GM03348 (cell line): ENCODE measurements at regions not wholly inside any gene's neighbourhood (a gene's known extent, or its start where the extent isn't known, plus 50 kb on each side); places are given as distances from the start of the nearest gene placed in this dataset.

Experiments used
- DNase-seq: peaks from one replicate; pipeline ENCODE4 v3.0.0; 2012; ENCODE audit warnings: low spot score

DNA sequence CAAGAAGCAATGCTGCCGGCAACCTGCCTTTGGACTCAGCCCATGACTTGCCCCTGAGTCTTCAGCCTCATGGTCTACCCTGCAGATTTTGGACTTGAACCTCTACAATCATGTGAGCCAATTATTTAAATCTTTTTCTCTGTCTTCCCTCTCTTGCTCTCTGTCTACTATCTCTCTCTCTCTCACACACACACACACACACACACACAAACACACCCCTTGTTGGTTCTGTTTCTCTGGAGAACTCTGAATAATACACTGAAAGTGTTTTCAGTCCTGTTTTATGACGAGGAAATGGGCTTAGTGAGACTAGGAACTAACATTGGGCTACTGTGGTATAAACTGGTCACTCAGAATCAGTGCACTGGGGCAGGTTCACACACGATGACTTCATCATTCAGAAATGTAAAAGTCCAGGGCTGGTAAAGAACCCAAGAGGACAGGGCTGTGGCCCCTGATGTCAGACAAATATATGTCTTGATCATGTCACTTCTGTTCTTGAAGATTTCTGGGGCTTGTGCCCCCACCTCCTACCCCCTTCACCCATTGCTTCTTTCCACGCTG is 266.1 kb upstream of the SIX2 start:
- peak; percentile 31 for DNase-seq

DNA sequence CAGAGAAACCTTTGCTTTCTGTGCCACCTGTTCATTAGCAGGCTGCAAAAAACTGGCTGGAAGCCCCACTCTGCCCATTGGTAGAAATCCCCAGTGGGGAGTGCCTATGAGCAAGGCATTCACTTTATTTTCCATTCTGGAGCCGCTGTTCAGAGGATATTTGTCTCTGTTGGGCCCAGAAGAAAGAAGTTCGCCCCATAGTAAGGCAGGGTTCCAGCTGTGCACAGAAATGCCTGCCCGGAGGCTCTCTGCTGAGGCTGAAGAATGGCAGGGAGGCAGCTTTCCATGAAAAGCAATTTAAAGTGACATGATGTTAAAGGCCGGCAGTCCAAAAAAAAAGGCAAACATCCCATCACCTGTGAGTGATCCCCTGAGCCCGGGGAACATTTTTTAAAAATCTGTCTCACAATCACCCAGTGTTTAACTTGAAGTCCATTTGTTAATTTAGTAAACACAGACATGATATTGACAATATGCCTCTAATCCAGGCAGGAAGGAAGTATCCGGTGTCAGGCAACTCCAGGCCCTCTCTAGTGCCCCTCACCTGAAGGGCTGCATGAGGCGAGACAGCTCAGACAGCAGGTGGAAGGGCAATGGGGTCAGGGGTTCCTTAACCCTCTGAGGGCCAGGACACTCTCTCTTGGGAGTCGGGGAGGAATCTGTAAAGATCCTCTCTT is 265.1 kb upstream of the SIX2 start:
- no peak for DNase-seq

DNA sequence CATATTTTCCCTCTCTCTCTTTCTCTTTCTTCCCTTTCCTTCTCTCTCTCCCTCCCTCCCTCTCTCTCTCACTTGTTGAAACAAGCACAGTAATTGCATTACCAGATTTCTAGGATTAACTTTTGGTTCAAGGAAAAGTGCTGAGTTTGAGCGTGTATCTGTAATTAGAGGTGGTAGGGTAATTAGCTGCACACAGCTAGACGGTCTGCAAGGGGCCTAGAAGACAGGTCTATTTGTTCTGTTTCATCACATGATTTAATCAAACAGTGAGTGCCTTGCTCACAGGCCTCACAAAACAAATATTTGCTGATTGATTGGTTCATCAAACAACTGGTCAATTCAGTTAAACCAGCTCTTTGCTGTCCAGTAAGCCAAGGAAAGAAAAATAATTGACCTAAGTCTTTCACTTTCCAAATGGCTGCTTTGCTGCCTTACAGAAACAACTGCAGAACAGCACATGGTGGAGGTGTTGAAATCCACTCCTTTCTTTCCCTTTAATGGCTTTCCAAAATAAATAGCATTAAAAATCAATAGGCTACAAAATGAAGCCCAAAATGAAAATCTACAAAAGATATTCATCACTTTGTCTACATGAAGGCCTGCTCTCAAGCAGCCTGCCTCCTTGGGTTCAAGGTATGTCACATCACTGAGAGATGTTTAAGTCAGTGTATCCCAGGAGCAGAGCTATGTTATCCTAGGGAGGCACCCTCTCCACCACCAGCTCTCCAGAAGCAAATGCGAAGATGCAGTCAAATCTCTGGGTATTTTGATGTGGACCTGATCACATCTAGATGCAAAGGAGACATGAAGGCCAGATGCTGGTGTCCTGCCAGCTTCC is 264.4 kb upstream of the SIX2 start:
- no peak for DNase-seq

DNA sequence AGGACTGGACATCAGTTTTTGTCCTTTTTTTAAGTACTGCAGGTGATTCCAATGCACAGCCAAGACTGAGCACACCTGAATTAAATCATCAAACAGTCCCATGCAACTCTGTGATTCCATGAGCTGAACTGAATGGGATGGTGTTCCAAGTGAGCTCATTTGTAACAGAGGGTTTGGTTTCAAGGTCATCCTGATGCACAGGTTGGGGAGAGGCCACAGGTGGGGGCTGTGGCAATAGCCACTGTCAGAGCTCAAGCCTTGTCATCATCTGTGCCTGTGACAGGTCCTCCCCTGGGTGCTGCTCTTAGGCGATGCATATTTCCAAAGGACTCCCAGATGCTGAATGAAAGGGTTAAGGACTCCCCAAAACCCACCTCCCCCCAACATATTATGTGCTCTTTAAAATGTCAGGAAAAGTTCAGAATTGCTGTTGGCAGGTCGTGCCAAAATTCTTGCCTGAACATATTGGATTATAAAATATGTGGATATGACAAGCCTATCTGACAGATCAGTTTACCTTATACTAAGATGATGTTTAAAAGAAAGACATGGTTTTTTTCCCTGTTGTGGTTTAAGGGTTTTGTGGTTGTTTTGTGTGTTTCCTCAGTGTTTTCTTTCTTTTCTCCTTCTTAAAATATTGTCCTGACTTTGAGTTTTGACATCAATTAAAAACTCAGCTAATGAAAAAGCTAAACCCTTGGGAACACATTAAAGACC is 263.5 kb upstream of the SIX2 start:
- DNase-seq, result no peak

DNA sequence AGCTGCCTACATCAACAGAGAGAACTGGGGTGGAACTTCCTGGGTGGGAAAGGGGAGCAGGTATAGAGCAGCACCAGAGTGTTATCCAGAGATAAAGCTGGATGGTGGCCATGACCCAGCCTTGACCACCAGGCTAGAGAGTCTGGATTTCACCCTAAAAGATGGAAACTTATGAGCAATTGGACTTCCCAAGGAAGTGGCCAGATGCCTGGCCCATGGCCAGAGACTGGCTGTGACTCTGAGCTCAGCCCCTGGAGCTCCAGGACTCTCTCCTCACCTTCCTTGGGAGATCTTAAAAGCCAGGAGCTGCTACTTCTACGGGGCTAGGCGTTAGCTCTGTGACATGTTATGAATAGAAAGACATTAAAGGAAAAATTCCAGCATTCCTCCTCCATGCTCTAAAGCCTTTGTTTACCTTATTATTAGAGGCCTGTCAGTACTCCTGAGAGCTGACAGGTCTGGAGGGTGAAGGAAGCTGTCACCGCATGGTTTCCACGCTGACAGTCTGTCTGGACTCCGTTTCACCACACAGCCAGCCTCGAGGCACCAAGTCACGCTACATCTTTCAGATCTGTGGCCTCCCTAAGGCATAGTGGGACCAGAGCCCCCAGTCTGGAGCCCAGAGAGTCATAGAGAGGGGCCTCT is 260.0 kb upstream of the SIX2 start:
- no peak for DNase-seq

DNA sequence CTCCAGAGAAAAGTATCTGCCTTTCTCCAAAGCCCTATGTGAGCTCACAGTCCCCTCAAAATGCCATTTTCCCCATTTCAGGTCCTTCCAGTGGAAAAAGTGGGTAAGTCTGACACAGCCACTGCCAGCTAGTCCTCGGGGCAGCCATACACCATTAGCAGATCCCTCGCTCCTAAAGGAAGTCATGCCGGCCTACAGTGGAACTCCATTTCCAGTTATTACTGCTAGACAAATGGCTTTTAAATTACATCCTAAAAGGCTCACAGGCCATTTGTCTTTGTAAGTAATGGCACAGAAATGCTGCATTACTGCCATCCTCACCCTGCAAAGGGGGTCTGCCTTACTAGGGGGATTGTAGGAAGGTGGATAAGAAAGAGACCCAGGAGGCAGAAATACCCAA is 259.4 kb upstream of the SIX2 start:
- DNase-seq, result no peak

DNA sequence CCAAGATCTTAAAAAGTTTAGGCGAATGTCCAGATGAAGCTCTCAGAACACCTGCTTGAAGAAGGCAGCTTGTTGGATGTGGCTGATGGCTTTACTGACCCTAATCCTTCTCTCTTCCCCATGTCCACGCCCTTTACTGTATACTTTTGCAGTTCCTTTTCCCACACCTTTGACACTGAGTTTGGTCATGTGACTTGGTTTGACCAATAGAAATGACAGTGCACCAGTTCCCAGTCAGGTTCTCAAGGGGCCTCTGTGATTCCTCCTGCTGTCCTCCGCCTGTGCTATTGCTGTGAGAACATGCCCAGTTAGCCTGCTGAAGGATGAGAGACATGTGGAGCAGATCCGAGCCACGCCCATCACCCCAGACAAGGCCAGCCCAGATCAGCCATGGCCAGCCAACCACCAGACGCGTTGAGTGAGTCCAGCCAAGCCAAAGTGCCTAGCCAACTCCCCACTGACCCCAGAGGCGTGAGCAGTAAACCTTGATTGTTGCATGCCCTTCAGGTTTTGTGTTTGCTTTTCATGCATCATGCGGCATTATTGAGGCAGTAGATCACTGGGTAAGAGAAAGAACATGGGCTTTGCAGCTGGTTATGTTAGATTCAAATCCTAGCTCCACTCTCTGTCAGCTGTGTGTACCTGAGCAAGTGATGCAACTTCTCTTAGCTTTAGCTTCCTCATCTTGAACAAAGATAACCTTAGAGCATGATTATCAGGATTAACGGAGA is 258.0 kb upstream of the SIX2 start:
- no peak for DNase-seq

DNA sequence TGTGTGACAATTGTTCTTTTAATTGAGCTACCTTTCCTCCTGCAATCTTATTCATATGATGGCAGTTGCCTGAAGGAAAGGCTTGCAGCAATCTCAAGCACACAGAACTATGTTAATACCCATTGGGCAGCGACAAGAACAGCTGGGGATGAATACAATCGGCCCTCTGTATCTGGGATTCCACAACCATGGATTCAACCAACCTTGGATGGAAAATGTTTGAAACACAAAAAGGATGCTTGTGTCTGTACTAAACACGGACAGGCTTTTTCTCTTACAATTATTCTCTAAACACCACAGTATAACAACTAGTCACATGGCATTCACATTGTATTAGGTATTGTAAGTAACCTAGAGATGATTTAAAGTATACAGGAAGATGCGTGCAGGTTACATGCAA is 256.1 kb upstream of the SIX2 start:
- DNase-seq, result no peak

DNA sequence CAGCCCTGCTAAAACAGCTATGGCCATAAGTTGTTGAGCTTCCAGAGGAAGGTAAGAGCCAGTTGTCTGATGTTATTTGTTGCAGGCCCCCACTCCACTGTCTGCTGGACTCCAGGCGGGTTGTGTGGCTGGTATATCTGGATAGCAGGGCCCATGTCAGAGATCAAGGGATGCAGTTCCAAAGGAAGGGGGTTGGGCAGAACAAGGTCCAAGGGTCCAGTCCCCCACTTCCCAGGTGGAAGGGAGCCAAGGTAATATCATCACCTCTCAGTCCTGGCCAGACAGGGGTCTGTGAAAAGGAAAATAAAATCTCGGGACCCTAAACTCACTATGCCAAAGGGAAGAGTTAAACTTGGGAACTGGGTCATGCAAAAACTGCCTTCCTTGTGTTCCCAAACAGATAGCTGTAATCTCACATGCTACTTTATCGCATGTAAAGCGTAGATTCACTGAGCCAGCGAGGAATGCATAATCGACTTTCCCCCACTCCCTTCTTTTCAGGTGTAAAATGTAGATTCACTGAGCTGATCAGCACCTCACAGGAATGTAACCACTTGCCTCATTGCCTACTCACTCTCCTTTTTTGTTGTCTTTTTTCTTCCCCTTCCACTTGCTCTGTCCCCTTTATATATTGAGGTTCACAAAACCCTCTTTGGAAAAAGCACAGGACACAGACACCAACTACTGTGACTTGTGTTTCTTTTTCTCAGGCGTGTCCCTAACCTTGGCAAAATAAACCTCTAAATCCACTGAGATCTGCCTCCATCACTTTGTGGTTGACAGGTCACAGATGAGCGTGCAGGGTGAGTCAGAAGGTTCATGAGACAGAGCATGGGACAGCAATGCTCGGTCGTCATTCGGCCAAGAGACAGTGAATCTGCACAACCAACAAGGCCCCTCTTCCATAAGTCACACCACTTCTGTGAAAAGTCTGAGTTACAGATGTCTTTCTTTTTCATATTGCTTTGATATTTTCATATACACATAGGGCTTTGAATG is 255.3 kb upstream of the SIX2 start:
- DNase-seq, result no peak

DNA sequence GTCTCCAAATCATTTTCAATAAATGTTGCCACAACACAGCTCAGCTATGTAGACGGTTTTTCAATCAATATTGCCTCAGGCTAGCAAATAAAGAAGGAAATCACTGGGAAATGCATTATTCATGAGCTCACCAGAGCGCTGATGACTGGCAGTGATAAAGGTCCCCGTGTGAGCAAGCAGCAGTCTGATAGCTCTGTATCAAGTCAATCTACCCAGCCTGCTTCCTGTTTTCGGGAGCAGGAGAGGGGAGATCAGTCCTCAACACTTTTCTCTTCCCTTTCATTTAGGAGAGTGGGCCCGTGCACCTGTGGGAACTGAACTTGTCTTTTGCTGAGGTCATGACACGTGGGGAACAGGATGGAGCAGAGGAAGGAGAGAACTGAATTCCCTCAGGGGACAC is 253.9 kb upstream of the SIX2 start:
- no peak for DNase-seq

DNA sequence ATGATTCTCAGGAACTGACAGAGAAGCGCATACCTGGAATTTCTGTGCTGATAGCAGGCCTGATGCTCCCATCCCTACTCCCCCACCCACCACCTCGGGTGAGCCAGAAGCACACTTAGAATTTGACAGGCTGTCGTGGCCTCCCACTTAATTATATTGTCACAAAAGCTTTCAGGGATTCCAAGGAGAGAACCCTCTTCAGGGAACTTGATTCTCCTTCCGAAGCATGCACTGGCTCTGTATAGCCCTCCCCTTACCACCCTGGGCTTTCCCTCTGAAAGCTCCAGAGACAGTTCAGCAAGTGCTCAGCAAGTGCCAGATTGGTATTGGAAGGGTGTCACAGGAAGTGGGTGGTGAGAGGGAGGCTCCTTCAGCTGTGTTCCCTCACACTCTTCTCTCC is 252.5 kb upstream of the SIX2 start:
- DNase-seq, result no peak

DNA sequence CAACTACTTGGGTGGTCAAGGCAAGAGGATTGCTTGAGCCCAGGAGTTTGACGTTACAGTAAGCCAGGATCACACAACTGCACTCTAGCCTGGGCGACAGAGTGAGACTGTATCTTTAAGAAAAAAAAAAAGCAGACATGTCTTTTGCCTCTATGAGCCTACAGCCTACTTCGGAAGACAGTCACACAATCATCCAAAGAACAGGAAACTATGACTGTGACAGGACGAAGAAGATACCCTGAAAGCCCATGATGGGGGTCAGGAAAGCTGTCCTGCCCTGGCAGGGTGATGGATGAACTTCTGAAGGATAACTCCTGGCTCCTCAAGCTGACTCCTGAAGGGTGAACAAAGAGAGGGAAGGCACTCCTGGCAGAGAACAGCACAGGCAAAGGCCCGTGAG is 251.7 kb upstream of the SIX2 start:
- DNase-seq, result no peak

DNA sequence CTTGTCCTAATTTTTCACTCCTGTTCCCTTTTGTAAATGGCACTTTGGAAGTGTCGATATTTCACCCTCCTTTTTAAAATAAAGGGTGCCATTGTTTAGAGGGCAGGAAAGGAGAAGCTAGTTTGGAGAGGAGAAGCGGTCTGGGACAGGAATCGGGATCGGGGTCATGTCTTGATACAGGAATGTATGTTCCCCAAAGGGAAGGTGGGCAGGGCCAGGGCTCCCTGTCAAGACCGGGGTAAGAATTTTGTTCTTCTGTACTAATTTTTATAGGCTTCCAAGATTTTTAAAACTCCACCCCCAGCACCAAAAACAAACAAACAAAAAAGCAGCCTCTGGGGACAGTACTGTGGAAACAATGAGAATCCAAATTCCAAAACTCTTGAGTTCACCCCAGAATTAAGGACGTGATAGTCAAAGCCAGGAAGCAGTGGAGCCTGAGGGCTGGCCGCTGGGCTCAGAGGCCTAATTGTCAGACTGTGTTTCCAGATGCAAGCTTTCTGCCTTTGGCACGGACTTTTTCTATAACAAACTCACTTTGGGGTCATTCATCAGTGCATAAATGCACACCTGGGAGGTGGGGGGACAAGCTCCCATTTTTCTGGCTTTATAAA is 250.4 kb upstream of the SIX2 start:
- no peak for DNase-seq

DNA sequence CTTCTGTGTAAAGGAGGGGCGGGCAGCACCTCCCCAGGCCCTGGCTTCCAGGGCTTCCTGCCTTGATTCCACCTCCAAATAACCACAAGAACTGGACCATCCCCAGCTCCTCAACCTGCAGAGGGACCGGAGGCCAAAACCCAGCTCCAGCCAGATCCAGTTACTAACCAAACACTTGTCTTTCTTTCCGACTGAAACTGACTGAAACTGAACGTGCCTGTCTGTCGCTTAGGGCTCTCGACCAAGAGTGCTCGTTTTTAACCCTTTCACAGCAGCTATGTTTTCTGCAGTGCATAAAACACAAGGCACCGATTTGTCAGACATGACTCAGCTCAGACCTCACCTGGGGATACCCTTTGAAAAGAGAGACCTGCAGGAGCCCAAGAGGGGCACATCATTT is 249.9 kb upstream of the SIX2 start:
- DNase-seq, result no peak

DNA sequence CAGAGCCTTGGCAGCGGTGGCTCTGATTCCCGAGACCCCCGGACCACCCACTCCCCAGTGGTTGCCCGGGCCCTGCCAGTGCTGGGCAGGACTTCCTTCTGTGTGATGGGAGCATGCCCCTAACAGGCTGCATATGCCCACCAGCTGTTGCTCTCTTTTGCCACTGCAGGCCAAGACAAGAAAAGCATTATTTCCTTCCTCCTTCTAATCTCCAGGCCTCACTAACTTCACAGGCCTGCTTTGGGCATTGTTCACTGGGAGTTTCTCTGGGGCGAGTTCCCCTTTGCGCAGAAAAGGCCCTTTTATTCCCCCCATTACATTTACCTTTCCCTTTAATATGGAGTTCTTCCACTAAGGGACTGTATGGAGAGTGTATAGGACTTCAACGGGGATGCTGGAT is 249.1 kb upstream of the SIX2 start:
- no peak for DNase-seq

DNA sequence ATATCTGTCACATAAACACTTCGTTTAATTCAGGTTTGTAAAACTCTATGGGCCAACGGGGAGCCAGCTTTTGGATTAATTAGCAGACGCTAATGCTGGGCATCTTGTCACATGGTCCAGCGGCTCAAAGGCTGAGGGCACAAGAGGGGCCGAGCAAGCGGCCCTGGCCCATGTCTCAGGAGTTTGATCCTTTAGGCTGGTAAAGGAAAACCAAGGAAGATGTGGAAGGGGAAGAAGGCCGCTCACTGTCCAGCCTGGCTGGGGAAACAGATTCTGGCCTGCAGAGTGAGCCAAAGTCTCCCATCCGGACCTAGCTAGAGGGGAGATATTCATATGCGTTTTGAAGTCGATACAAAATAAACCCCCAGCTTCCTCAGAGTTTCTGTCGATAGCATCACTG is 248.6 kb upstream of the SIX2 start:
- DNase-seq, result no peak

DNA sequence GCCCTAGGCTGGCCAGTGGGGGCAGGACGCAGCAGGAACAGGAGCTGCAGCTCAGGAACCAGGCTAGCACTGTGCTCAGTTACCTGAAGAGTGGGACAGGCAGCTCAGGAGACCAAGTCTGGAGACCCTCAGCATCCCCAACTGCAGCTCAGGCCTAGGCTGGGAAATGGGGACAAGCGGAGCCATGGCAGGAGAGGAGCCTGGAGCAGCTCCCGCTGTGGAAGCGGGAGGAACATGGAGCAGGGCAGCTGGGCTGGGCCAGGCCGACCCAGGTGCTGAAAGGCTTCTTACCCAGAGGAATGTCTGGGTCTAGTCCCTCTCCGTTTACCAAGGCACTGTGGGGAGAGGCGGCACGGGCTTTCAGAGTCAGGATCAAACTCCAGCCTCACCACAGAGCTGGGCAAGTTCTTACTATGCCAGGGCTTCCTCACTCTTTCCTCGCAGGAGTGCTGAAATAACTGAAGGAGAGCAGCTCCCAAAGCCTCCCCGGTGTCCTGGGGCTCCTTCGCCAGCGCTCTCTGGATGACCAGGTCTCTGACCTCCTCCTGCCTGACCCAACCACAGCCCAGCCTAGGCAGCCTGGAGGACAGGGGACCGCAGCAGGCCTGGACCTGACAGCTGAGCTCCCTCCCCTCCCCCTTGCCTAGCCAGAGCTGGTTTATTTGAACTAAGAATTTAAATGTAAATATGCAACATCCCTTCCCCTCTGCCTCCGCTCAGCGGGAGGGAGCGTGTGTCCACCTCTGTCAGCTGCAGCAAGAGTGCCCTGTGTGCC is 247.8 kb upstream of the SIX2 start:
- no peak for DNase-seq

DNA sequence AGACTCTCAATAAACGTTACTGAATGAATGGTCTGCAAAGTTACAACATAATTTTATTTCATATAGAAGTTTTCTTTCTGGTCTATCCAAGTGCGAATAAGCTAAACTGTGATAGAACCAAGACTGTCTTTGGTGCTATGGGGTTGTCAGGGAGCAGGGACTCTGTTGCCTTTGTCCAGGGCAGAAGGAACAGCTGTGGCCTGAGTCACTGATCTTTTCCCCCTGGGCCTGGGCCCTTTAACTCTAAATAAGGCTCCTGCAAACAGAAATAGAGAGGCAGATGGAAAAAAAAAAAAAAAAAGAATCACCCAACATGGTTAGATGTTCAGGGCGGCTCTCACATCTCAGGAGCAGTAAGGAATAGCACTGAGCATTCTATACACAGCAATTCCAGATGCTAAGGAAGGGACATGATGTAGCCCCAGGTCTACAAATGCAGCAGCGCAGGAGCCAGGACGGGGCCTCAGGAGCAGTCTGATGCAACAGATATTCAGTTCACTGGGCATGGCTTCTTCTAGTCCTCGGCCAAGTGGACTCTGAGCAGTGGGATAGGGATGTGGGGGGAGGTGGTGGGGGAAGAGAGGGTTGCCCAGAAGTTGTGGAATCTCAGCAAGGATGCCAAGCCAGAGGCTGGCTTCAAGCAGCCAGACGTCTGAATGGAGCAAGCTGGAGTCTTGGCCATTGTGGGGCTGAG is 247.1 kb upstream of the SIX2 start:
- DNase-seq, result no peak

DNA sequence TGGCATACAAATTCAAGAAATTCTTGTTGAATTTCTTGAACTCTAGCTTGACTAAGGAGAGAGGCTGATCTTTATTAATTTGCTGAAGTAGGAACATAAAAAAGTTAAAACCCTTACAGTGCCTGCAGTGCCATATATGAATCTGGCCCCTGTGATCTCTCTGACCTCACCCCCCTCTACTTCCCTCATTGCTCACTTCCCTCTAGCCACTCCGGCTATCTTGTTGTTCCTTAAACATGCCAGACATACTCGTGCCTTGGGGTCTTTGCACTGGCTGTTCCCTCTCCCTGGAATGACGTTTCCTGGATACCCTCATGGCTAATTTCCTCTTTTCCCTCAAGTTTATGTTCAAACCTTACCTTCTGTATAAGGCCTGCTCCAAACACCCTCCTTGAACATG is 246.3 kb upstream of the SIX2 start:
- DNase-seq, result no peak
